Naive thymus-derived CD8-positive, alpha-beta T cell (primary cell): ENCODE measurements at regions not wholly inside any gene's neighbourhood (a gene's known extent, or its start where the extent isn't known, plus 50 kb on each side); places are given as distances from the start of the nearest gene placed in this dataset.
"Not testable (repeated sequence)": the region's sequence is repeated elsewhere in the genome, so short reads cannot be mapped to it uniquely, and the experiment has no call there.

Source experiments
- ATAC-seq, 2 donors: fragments of 150-1000 bp; cut with Tn5 transposase in 1 of 2; sonication (Bioruptor Pico), chemical (Tn5 transposase) in 1 of 2; 1 replicate in 1 of 2; 2 replicates in 1 of 2; pipeline ENCODE4 v1.10.0; 2021; ENCODE audit warnings: mild to moderate bottlenecking in 2 of 2, moderate library complexity in 2 of 2
- POLR2A ChIA-PET: fragments of 350-600 bp; sonication (Branson Sonifier 250); formaldehyde crosslinking; loops from one replicate; lab custom pipeline; 2021; ENCODE audit warnings: antibody characterized with exemption; lab: Charles Lee
- DNase-seq, 10 donors: peaks; one replicate each; pipeline versions ENCODE4 v3.0.0 to v3.0.0-alpha.2; 2020 to 2022
- H3K27ac Mint-ChIP-seq, 10 donors: one replicate each; pipeline ENCODE4 v1.8.0; 2020 to 2022; ENCODE audit warnings: mild to moderate bottlenecking in 10 of 10, mixed read lengths in 10 of 10, moderate library complexity in 4 of 10, inconsistent platforms in 1 of 10
- H3K27me3 Mint-ChIP-seq, 5 donors: one replicate each; pipeline ENCODE4 v1.8.0; 2021 to 2022; ENCODE audit warnings: mixed read lengths in 5 of 5
- H3K36me3 Mint-ChIP-seq, 3 donors: one replicate each; pipeline ENCODE4 v1.8.0; 2020 to 2022; ENCODE audit warnings: mixed read lengths in 3 of 3, mild to moderate bottlenecking in 2 of 3, inconsistent platforms in 1 of 3
- H3K4me1 Mint-ChIP-seq, 4 donors: one replicate each; pipeline ENCODE4 v1.8.0; 2021 to 2022; ENCODE audit warnings: mixed read lengths in 4 of 4
- H3K4me3 Mint-ChIP-seq, 10 donors: one replicate each; pipeline ENCODE4 v1.8.0; 2020 to 2022; ENCODE audit warnings: mild to moderate bottlenecking in 10 of 10, mixed read lengths in 10 of 10, moderate library complexity in 6 of 10, inconsistent platforms in 1 of 10
- H3K9me3 Mint-ChIP-seq, 9 donors: one replicate each; pipeline ENCODE4 v1.8.0; 2020 to 2022; ENCODE audit warnings: mixed read lengths in 9 of 9, mild to moderate bottlenecking in 3 of 9, inconsistent platforms in 1 of 9, moderate library complexity in 1 of 9

- H3K27ac Mint-ChIP-seq, H3K4me3 Mint-ChIP-seq, POLR2A ChIA-PET, H3K36me3 Mint-ChIP-seq, DNase-seq, ATAC-seq, H3K4me1 Mint-ChIP-seq: not testable (repeated sequence)
- Mint-ChIP-seq H3K9me3 (peaks cover 4 to 33% (median 10%) of the 10 kb centered on the region in 9 donors), H3K27me3 (peaks cover 0 to 18% (median 7%) of the 10 kb centered on the region in 5 donors)
Observed at GRCh38 chr4:52157071-52157470, 106.0 kb downstream of the SPATA18 start.

DNA sequence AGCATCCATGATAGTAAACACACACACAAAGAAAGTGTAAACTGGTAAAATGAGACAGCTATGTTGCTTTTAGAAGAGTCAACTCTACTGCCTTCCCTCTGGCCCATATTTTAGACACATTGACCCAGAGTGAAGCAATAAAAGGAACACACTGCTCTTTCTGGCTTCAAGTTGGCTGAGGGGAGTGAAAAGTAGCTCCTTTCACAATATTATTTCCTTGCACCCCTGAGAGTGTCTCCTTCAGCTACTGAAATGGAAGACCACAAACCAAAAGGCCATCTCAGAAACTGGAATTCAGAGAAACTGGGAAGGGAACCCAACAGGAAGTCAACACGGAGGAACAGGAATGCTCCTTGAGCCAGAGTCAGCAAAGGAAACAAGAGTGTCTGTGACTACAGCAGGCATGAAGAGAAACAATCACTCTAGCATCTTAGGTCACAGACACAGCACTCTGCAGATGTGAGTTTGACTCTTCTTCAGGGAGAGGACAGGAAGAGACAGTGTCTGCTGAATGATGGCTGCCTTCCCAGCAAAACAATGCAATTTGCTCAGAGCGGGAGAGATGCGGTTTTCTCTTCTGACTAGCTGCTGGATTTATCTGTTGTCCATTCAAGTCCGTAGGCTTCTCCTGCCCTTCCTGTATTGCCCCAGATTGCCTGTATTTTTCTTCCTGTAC lies 106.7 kb downstream of the SPATA18 start:
- peaks cover 4 to 29% (median 10%) of the 10 kb centered on the region in 9 donors for H3K9me3 Mint-ChIP-seq
- H3K27ac Mint-ChIP-seq, result no peak overlapping the region
- ATAC-seq (no peak), DNase-seq (no peak)
- POLR2A ChIA-PET, result no interaction called here
- H3K4me3 Mint-ChIP-seq, result no peak overlapping the region
- H3K36me3 Mint-ChIP-seq, result peaks cover 0 to under 1% (median 0%) of the 10 kb centered on the region in 3 donors
- no peaks in the 10 kb centered on the region for H3K4me1 Mint-ChIP-seq
- peaks cover 0 to 11% (median 2%) of the 10 kb centered on the region in 5 donors for H3K27me3 Mint-ChIP-seq

DNA sequence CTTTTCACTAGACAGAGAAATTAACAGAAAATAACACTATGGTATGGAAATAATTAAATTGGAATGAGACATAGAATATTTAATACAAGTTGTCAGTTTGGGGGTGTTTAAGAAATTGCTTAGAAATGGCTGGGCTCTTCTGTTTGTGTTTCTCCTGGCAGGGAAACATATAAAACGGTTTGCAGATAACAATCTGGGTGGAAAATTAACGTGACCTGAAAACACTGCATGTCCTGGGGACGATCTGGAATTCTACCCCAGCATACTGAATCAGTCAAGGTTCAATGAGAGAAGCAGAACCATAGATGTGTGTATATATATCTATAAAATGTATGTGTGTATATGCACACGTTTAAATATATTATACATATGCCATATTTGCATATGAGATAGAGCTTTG lies 109.8 kb downstream of the SPATA18 start:
- H3K36me3 Mint-ChIP-seq, result no peaks in the 10 kb centered on the region
- peaks cover 2 to 16% (median 6%) of the 10 kb centered on the region in 9 donors for H3K9me3 Mint-ChIP-seq
- no peak for ATAC-seq
- peaks cover 0 to 8% (median 2%) of the 10 kb centered on the region in 5 donors for H3K27me3 Mint-ChIP-seq
- no peak for DNase-seq
- no peak overlapping the region for H3K4me3 Mint-ChIP-seq
- H3K4me1 Mint-ChIP-seq, result no peaks in the 10 kb centered on the region
- H3K27ac Mint-ChIP-seq, result no peak overlapping the region
- POLR2A ChIA-PET, result no interaction called here

DNA sequence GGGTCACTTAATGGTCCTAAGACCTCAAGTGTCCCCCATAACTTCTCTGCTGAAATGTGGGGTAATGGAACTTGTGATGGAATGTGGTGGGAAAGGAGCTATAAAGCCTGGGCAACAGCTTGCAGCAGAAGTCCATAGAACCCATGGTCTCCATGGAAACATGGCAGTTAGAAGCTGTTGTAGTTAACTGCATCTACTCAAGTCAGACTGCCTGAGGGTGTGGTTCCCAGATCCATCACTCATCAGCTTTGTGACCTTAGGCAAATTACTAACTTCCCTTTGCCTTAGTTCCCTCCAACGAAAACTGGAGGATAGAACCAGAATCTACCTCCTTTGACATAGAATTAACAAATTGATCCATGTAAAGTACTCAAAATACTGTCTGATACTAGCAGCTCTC lies 113.0 kb downstream of the SPATA18 start:
- Mint-ChIP-seq H3K4me1 (no peaks in the 10 kb centered on the region), H3K4me3 (no peak overlapping the region), H3K9me3 (peaks cover under 1 to 21% (median 8%) of the 10 kb centered on the region in 9 donors), H3K36me3 (no peaks in the 10 kb centered on the region), H3K27me3 (peaks cover 0 to 10% (median 2%) of the 10 kb centered on the region in 5 donors), H3K27ac (no peak overlapping the region)
- ATAC-seq (no peak), DNase-seq (no peak)
- POLR2A ChIA-PET, result no interaction called here

DNA sequence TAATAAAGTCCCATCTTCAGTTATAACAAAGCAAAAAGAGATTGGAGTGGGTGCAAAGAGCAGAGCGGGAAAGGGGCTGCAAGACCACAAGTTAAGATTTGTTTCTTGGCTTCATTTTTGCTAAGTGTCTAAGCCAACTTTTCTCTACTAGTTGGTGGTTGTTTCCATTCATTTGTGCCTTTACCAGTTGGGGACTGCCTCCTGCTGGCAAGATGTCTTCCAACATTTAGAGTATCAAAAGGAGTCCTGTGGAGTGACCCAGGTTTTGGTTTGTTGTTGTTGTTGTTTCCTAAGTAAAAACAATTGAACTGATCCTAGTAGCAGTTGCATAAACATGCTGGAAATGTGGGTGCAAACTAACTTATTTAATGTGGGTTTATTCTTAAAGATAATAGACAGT lies 121.1 kb downstream of the SPATA18 start:
- peaks cover 0 to 10% (median 0%) of the 10 kb centered on the region in 5 donors for H3K27me3 Mint-ChIP-seq
- peaks cover 0 to 15% (median 5%) of the 10 kb centered on the region in 9 donors for H3K9me3 Mint-ChIP-seq
- no peak overlapping the region for H3K4me3 Mint-ChIP-seq
- ATAC-seq (no peak), DNase-seq (no peak)
- H3K4me1 Mint-ChIP-seq, result no peaks in the 10 kb centered on the region
- no peak overlapping the region for H3K27ac Mint-ChIP-seq
- no peaks in the 10 kb centered on the region for H3K36me3 Mint-ChIP-seq
- POLR2A ChIA-PET, result no interaction called here

- Mint-ChIP-seq H3K27me3 (peaks cover 0 to 10% (median 0%) of the 10 kb centered on the region in 5 donors), H3K4me1 (no peaks in the 10 kb centered on the region), H3K9me3 (peaks cover 1 to 17% (median 8%) of the 10 kb centered on the region in 9 donors), H3K4me3 (no peak overlapping the region), H3K36me3 (peaks cover 0 to 4% (median 0%) of the 10 kb centered on the region in 3 donors), H3K27ac (no peak overlapping the region)
- POLR2A ChIA-PET, result no interaction called here
- no peak for DNase-seq
- ATAC-seq, result no peak
Observed at GRCh38 chr4:52173470-52174045, 122.5 kb downstream of the SPATA18 start.

DNA sequence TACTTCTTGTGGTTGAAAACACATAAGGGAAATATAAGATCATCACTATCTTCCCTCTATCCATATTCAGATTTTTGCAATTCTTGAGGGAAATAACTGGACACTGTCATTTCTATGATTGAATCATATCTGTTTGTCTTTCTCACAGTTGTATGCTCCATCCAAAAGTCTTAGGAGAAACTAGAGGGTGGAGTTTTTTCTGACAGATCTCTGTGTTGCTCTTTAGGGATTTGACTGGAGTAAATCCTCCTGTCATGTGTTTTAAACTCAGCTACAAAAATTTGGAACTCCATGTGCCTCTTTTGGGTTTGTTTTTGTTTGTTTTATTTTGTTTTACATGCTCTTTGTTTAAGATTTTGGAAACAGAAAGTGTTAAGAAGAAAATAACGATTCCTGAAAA lies 136.5 kb downstream of the SPATA18 start:
- Mint-ChIP-seq H3K4me1 (peaks cover 0 to 4% (median 0%) of the 10 kb centered on the region in 4 donors), H3K36me3 (no peaks in the 10 kb centered on the region), H3K9me3 (peaks cover 0 to 7% (median 0%) of the 10 kb centered on the region in 9 donors), H3K27ac (no peak overlapping the region), H3K27me3 (peaks cover 0 to 4% (median 0%) of the 10 kb centered on the region in 5 donors), H3K4me3 (no peak overlapping the region)
- DNase-seq (no peak), ATAC-seq (no peak)
- POLR2A ChIA-PET, result no interaction called here

GRCh38 chr4:52192001-52192400 lies 140.9 kb downstream of the SPATA18 start:
- DNase-seq (no peak), ATAC-seq (no peak)
- peaks cover 0 to 4% (median 0%) of the 10 kb centered on the region in 9 donors for H3K9me3 Mint-ChIP-seq
- H3K36me3 Mint-ChIP-seq, result no peaks in the 10 kb centered on the region
- H3K27me3 Mint-ChIP-seq, result peaks cover 0 to 11% (median 0%) of the 10 kb centered on the region in 5 donors
- H3K4me1 Mint-ChIP-seq, result peaks cover 0 to 2% (median 0%) of the 10 kb centered on the region in 4 donors
- H3K27ac Mint-ChIP-seq, result no peak overlapping the region
- POLR2A ChIA-PET, result no interaction called here
- H3K4me3 Mint-ChIP-seq, result no peak overlapping the region

DNA sequence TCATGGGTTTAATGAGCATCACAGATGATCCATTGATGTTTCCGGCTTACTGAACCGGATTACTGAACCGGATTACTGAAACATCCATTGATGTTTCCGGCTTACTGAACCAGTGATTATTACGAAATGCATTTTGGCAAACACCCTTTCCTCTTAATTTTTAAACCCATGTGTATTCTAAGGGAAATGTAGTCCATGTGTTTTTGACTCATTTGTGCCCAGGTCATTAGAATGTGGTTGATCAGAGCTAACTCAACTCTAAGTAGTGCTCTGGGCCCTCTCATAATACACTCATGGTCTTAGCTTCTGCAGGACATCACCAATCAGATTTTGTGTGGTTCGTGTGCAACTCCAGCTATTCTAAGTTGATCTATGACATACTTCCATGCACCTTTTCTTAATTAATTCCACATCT lies 141.6 kb downstream of the SPATA18 start:
- Mint-ChIP-seq H3K4me3 (no peak overlapping the region), H3K27me3 (peaks cover 0 to 11% (median 0%) of the 10 kb centered on the region in 5 donors), H3K9me3 (peaks cover 0 to 4% (median 0%) of the 10 kb centered on the region in 9 donors), H3K4me1 (no peaks in the 10 kb centered on the region), H3K27ac (no peak overlapping the region), H3K36me3 (no peaks in the 10 kb centered on the region)
- ATAC-seq (no peak), DNase-seq (no peak)
- POLR2A ChIA-PET, result no interaction called here

DNA sequence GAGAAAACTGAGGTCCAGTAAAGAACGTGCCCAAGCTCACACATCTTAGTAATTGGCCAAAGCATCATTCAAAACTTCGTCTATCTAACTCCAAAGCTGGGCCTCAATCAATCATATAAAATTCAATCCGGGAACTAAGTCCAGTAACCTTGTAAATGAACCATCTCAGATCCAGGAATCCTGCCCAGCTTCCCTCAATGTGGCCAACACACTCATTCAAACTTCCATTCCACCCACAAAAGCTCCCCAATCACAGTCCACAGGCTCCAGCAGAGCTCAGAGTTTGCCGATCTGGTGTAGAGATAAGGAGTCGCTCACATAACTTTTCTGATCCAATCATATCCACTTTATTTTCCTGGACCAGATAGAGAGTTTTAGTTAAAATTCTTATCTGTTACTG lies 144.8 kb downstream of the SPATA18 start:
- H3K36me3 Mint-ChIP-seq, result no peaks in the 10 kb centered on the region
- peaks cover 0 to 10% (median 2%) of the 10 kb centered on the region in 5 donors for H3K27me3 Mint-ChIP-seq
- H3K9me3 Mint-ChIP-seq, result no peaks in the 10 kb centered on the region
- H3K27ac Mint-ChIP-seq, result no peak overlapping the region
- DNase-seq (no peak), ATAC-seq (no peak)
- peaks cover 0 to 3% (median 0%) of the 10 kb centered on the region in 4 donors for H3K4me1 Mint-ChIP-seq
- no peak overlapping the region for H3K4me3 Mint-ChIP-seq
- POLR2A ChIA-PET, result no interaction called here

- POLR2A ChIA-PET, result no interaction called here
- peaks cover 0 to 3% (median 0%) of the 10 kb centered on the region in 4 donors for H3K4me1 Mint-ChIP-seq
- no peaks in the 10 kb centered on the region for H3K36me3 Mint-ChIP-seq
- H3K4me3 Mint-ChIP-seq, result no peak overlapping the region
- no peak overlapping the region for H3K27ac Mint-ChIP-seq
- ATAC-seq, result no peak
- H3K9me3 Mint-ChIP-seq, result no peaks in the 10 kb centered on the region
- DNase-seq, result no peak
- peaks cover 0 to 10% (median 2%) of the 10 kb centered on the region in 5 donors for H3K27me3 Mint-ChIP-seq
Observed at GRCh38 chr4:52196606-52197130, 145.6 kb downstream of the SPATA18 start.

GRCh38 chr4:52197306-52197705 lies 146.2 kb downstream of the SPATA18 start:
- no peak for DNase-seq
- ATAC-seq, result no peak
- no peak overlapping the region for H3K27ac Mint-ChIP-seq
- no peaks in the 10 kb centered on the region for H3K36me3 Mint-ChIP-seq
- H3K4me1 Mint-ChIP-seq, result peaks cover 0 to 3% (median 0%) of the 10 kb centered on the region in 4 donors
- H3K4me3 Mint-ChIP-seq, result no peak overlapping the region
- no peaks in the 10 kb centered on the region for H3K9me3 Mint-ChIP-seq
- H3K27me3 Mint-ChIP-seq, result peaks cover 0 to 10% (median 2%) of the 10 kb centered on the region in 5 donors
- POLR2A ChIA-PET, result no interaction called here

- Mint-ChIP-seq H3K27ac (no peak overlapping the region), H3K4me1 (peaks cover 0 to 3% (median 0%) of the 10 kb centered on the region in 4 donors), H3K36me3 (no peaks in the 10 kb centered on the region), H3K4me3 (no peak overlapping the region), H3K27me3 (peaks cover 0 to 10% (median 2%) of the 10 kb centered on the region in 5 donors), H3K9me3 (no peaks in the 10 kb centered on the region)
- no peak for ATAC-seq
- POLR2A ChIA-PET, result no interaction called here
- no peak for DNase-seq
Observed at GRCh38 chr4:52198294-52198693, 147.2 kb downstream of the SPATA18 start.
